ENCODE measurements at regions not wholly inside any gene's neighbourhood (a gene's known extent, or its start where the extent isn't known, plus 50 kb on each side); places are given as distances from the start of the nearest gene placed in this dataset.

DNA sequence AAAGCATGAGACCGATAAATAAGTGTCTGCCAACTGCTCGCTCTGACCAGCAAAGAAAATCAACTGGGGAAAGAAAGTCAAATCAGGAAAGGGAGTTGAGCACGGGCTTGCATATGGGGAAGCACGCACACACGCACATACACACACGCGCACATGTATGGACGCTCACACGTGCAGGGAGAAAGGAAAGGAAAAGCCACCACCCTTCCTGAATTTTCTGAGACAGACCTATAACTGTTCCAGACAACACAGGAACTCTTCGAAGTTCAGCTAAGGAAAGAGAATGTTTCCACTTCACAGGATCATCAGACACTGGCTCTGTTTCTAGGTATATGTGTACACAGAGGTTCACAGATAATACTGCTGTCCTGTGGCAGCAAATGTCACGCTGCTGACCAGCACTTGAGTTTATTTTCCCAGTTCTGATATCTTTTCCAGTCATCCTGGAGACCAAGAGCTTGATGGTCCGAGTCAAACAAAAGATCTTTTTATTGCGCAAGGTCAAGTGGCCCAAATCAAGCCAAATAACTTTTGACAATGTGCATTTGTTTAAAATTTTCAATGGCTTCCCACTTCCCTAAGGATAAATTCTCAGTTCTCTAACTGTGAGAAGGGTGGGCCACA lies 82.1 kb upstream of the TMCC3 start:
- TF ChIP-seq, protein P1, sequence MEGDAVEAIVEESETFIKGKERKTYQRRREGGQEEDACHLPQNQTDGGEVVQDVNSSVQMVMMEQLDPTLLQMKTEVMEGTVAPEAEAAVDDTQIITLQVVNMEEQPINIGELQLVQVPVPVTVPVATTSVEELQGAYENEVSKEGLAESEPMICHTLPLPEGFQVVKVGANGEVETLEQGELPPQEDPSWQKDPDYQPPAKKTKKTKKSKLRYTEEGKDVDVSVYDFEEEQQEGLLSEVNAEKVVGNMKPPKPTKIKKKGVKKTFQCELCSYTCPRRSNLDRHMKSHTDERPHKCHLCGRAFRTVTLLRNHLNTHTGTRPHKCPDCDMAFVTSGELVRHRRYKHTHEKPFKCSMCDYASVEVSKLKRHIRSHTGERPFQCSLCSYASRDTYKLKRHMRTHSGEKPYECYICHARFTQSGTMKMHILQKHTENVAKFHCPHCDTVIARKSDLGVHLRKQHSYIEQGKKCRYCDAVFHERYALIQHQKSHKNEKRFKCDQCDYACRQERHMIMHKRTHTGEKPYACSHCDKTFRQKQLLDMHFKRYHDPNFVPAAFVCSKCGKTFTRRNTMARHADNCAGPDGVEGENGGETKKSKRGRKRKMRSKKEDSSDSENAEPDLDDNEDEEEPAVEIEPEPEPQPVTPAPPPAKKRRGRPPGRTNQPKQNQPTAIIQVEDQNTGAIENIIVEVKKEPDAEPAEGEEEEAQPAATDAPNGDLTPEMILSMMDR (conservative IDR thresholded peaks at IDR 0.05; ENCODE audit: low read length): no peak
- no peak overlapping the region for H3K4me3 ChIP-seq (ENCODE audit: low read length)
- no peak for DNase-seq (ENCODE audit: low read depth)

DNA sequence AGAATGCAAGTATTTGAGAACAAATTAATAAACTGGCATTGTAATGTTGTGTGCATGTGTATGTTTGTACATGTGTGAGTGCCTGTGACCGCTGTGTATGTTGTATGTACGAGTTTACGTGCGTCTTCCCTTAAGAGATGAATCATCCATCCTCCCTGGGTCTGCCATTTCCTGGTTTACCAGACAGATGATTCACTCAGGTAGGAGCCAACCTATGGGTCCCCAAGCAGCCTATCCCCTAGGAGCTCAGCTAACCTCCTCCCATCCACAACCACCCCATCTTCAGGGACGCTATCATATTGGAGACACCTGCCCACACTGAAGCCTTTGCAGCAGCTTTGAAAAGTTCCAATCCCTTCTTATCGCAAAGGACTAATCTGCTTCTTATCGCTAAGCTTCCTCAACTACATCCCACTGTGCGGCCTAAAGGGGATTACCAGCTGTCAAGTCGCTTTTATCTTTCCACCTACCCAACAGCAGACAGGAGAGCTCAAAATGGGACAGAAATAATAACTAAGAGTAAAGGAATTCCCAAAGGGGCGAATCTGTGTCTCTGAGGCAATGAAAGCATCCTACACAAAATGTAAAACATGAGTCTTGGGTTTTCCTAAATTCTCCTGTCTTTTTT lies 81.5 kb upstream of the TMCC3 start:
- TF ChIP-seq, protein P1 (conservative IDR thresholded peaks at IDR 0.05; ENCODE audit: low read length): no peak
- no peak overlapping the region for H3K4me3 ChIP-seq (ENCODE audit: low read length)
- DNase-seq (ENCODE audit: low read depth): no peak

DNA sequence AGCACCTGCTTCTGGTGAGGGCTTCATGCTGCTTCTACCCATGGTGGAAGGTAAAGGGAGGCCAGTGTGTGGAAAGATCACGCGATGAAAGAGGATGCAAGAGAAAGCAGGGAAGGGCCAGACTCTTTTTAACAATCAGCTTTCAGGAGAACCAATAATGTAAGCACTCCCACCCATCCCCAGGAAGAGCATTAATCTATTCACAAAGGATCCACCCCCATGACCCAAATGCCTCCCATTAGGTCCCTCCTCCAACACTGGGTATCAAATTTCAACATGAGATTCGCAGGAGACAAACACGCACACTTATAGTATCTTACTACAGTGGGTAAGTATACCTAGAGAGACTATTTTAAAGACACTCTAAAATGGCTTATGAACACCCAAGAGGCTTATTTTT lies 80.5 kb upstream of the TMCC3 start:
- TF ChIP-seq, protein P1 (conservative IDR thresholded peaks at IDR 0.05; ENCODE audit: low read length): no peak
- H3K4me3 ChIP-seq (ENCODE audit: low read length): no peak overlapping the region
- DNase-seq (ENCODE audit: low read depth): no peak

DNA sequence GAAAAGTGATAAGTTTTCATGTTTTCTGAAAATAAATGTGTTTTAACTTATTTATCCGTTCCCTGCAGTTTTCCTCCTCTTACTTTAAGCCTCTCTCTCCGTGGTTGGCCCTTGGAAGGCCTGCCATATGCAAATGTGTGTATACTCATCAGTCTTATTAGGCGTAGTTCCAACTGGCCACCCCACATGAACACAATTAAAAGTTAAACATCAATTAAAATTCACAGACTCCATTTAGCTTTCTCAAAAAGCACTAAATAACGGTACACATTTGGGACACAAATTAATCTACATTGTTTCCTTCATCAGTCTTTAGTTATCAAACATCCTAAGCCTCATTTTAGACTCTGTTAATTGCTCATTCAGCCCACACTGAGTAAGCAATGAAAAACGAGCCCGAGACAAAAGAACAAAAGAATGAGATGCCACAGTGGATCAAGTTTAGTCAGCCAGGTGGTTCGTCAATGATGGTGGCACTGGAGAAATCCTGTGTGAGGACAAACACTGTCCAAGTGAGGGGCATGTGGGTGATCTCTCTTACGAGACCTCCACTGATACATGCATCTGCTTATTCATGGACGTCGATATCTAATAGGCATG lies 76.0 kb upstream of the TMCC3 start:
- H3K4me3 ChIP-seq (ENCODE audit: low read length): no peak overlapping the region
- TF ChIP-seq, protein P1 (conservative IDR thresholded peaks at IDR 0.05; ENCODE audit: low read length): no peak
- no peak for DNase-seq (ENCODE audit: low read depth)

DNA sequence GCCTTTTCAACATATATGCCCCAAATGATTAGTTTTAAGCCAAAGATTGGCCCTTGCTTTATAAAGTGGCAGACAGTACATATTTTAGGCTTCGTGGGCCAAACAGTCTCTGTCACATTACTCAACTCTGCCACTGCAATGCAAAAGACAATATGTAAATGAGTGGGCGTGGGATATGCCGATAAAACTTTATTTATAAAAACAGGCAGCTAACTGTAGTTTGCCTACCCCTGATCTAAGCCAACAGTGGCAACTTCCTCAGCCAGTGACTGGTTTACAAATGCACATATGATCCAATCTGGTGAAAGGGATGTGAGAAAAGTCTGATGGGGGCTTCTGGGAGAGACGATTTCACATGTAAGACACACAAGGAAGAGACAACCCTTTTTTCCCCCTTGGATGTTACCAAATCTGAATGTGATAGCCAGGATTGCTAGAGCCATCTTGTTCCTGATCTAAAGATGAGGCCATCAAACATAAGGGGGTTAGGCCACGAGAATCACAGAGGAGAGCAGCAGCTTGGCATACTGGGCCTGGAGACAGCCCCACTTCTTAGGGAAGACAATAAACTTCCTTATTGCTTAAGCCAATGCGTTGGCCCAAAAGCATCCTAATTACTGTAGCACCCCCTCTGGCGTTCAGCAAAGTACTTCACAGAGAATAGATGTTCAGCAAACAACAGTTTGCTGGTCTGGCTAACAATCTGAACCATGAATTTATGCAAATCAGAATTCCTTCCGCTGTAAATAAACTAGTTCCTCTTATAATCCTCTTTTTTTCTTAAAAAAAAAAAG lies 75.2 kb upstream of the TMCC3 start:
- TF ChIP-seq, protein P1 (conservative IDR thresholded peaks at IDR 0.05; ENCODE audit: low read length): peak; percentile 31
- no peak overlapping the region for H3K4me3 ChIP-seq (ENCODE audit: low read length)
- DNase-seq (ENCODE audit: low read depth): peak; percentile 17

DNA sequence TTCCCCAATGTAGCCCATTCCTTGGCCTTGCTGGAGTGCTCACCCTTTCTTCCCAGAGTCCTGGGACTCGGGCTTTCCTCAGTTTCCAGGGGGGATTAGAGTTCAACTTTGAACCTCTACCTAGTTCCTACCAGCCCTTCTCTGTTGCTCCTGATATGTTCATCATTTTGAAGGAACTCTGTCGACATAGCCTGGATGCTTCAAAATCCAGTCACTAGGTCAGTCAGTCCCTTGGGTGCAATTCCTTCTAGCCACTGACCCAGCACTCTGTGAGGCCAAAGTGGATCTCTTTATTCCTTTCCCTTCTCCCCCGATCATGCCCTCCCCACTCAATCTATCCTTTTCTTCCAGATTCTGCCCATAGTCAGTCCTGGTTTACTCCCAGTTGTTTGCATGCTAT lies 72.3 kb upstream of the TMCC3 start:
- TF ChIP-seq, protein P1 (conservative IDR thresholded peaks at IDR 0.05; ENCODE audit: low read length): no peak
- DNase-seq (ENCODE audit: low read depth): no peak
- H3K4me3 ChIP-seq (ENCODE audit: low read length): no peak overlapping the region
